ENCODE measurements at regions not wholly inside any gene's neighbourhood (a gene's known extent, or its start where the extent isn't known, plus 50 kb on each side); places are given as distances from the start of the nearest gene placed in this dataset.

DNA sequence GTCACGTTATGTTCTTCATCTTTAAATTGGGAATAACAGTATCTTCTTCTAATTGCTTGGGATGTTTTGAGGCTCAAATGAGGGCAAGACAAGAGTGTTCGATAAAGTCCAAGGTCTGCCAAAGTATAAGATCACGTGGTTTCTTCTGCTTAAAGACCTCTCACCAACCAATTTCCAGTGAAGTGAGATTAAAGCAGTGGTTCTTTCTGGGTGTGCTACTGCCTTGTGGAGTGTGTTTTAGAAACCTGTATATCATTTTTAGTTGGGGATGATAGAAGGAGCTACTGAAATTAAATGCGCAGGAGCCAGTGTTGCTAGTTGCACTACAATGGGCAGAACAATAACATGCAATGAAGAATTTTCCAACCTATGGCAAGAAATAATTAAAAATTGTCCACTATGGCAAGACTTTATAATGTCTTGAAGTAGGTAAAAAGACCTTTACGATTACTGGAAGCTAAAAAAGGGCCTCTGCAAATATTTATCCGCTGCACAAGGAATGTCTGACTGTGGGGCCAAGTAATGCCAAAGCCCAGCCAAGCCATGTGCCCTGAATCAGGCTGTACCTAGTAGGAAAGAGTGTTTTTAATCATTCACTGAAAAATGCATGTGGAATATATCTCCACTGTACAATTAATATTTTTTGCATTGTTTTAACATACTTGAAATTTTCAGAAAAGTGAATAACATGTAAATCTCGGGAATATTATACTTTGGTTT is 244.5 kb upstream of the REG3G start:
- Histone ChIP-seq H3K36me3 (ENCODE audit: control insufficient read depth in 1 of 2, insufficient read depth in 2 of 2, low read length in 2 of 2) (no peaks in the 10 kb centered on the region), H4K8ac (ENCODE audit: low read depth, low read length) (no peak overlapping the region), H3K79me2 (ENCODE audit: control insufficient read depth, insufficient read depth, low read length, poor library complexity) (no peaks in the 10 kb centered on the region), H3K14ac (ENCODE audit: low read length) (no peak overlapping the region), H4K12ac (ENCODE audit: low read depth, low read length) (no peak overlapping the region), H3K4me3 (ENCODE audit: low read depth, low read length) (no peak overlapping the region), H3K27me3 (ENCODE audit: insufficient read depth, low read length) (no peaks in the 10 kb centered on the region), H2BK12ac (ENCODE audit: low read length) (no peak overlapping the region), H3K4ac (ENCODE audit: low read depth, low read length) (no peak overlapping the region), H3K27ac (ENCODE audit: low read depth, low read length) (no peak overlapping the region), H4K91ac (ENCODE audit: low read depth, low read length) (no peak overlapping the region), H3K4me2 (ENCODE audit: low read length) (no peak overlapping the region), H3K18ac (ENCODE audit: low read length) (no peak overlapping the region), H2BK120ac (ENCODE audit: insufficient read depth, low read length, poor library complexity) (no peak overlapping the region), H3K79me1 (ENCODE audit: low read length) (no peaks in the 10 kb centered on the region), H3K23ac (ENCODE audit: low read length) (no peak overlapping the region), H2BK5ac (ENCODE audit: low read depth, low read length, poor library complexity) (no peak overlapping the region), H2AFZ (ENCODE audit: insufficient read depth, low read length, poor library complexity) (no peak overlapping the region), H3K9me3 (ENCODE audit: insufficient read depth, low read depth, low read length) (no peaks in the 10 kb centered on the region), H3K4me1 (ENCODE audit: control insufficient read depth in 1 of 2, insufficient read depth in 2 of 2, low read length in 2 of 2) (no peaks in the 10 kb centered on the region), H2AK5ac (ENCODE audit: low read length) (no peak overlapping the region), H3K9ac (ENCODE audit: low read length) (no peak overlapping the region)
- no CpG with 5 or more reads among the region's 7 CpGs for WGBS (ENCODE audit: extremely low coverage, insufficient coverage, insufficient read length)
- no peak for DNase-seq

DNA sequence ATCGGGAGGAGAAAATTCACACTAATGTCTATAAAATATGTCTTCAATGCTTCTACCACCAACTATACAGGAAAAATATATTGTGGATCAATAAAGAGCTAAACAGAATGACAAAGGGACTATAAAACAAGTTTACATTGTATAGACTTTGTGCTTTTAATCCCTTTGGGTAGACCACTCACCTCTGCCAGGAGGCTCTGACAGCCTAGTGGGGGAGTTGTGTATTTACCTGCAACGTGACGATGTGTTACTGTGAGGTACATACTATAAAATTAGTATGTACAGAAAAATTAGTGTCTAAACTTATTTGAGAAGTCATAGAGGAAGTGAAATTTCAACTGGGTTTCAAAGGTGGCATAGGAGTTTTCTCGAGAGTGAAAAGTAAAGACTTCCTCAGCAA is 243.3 kb upstream of the REG3G start:
- Histone ChIP-seq H3K4me2 (ENCODE audit: low read length) (no peak overlapping the region), H3K79me1 (ENCODE audit: low read length) (no peaks in the 10 kb centered on the region), H4K8ac (ENCODE audit: low read depth, low read length) (no peak overlapping the region), H3K79me2 (ENCODE audit: control insufficient read depth, insufficient read depth, low read length, poor library complexity) (no peaks in the 10 kb centered on the region), H2BK5ac (ENCODE audit: low read depth, low read length, poor library complexity) (no peak overlapping the region), H3K23ac (ENCODE audit: low read length) (no peak overlapping the region), H3K4me1 (ENCODE audit: control insufficient read depth in 1 of 2, insufficient read depth in 2 of 2, low read length in 2 of 2) (no peaks in the 10 kb centered on the region), H3K36me3 (ENCODE audit: control insufficient read depth in 1 of 2, insufficient read depth in 2 of 2, low read length in 2 of 2) (no peaks in the 10 kb centered on the region), H2AK5ac (ENCODE audit: low read length) (no peak overlapping the region), H4K91ac (ENCODE audit: low read depth, low read length) (no peak overlapping the region), H3K4ac (ENCODE audit: low read depth, low read length) (no peak overlapping the region), H3K9ac (ENCODE audit: low read length) (no peak overlapping the region), H2BK120ac (ENCODE audit: insufficient read depth, low read length, poor library complexity) (no peak overlapping the region), H2BK12ac (ENCODE audit: low read length) (no peak overlapping the region), H3K14ac (ENCODE audit: low read length) (no peak overlapping the region), H3K4me3 (ENCODE audit: low read depth, low read length) (no peak overlapping the region), H2AFZ (ENCODE audit: insufficient read depth, low read length, poor library complexity) (no peak overlapping the region), H3K27ac (ENCODE audit: low read depth, low read length) (no peak overlapping the region), H3K9me3 (ENCODE audit: insufficient read depth, low read depth, low read length) (no peaks in the 10 kb centered on the region), H3K18ac (ENCODE audit: low read length) (no peak overlapping the region), H4K12ac (ENCODE audit: low read depth, low read length) (no peak overlapping the region), H3K27me3 (ENCODE audit: insufficient read depth, low read length) (no peaks in the 10 kb centered on the region)
- WGBS (ENCODE audit: extremely low coverage, insufficient coverage, insufficient read length), result no CpG with 5 or more reads among the region's 4 CpGs
- no peak for DNase-seq

DNA sequence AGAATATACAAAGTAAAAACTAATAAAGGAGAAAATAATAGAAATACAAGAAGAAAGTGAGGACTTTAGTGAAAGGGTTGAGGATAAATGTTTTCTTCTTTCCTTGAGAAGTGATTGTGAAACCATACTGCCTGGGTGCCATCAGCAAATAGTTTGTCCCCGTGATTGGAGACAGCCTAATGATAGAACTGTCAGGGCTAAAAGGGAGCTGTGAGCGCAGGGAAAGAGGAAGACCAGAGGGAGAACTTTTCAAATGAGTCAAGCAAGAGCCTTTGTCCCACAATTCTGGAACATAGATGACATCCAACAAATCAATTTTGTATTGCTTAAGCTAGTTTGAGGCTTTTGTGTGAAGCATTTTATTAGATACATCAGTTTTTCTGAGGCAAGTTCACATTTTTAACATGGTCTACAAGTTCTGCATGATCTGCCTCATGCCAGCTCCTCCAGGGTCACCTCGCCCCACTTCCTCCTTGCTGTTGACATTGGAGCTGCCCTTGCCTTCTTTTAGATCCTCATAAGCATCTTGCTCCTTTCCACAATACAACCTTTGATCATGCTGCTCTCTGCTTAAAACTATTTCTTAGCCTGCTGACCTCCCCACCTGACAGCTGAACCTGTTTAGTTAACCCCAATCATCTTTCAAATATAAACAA is 213.4 kb upstream of the REG3G start:
- Histone ChIP-seq H3K4me2 (ENCODE audit: low read length) (no peak overlapping the region), H4K91ac (ENCODE audit: low read depth, low read length) (no peak overlapping the region), H3K79me1 (ENCODE audit: low read length) (peaks cover 2% of the 10 kb centered on the region), H3K4ac (ENCODE audit: low read depth, low read length) (no peak overlapping the region), H3K9me3 (ENCODE audit: insufficient read depth, low read depth, low read length) (no peaks in the 10 kb centered on the region), H3K14ac (ENCODE audit: low read length) (no peak overlapping the region), H3K9ac (ENCODE audit: low read length) (no peak overlapping the region), H4K8ac (ENCODE audit: low read depth, low read length) (no peak overlapping the region), H3K23ac (ENCODE audit: low read length) (no peak overlapping the region), H3K4me1 (ENCODE audit: control insufficient read depth in 1 of 2, insufficient read depth in 2 of 2, low read length in 2 of 2) (no peaks in the 10 kb centered on the region), H3K27ac (ENCODE audit: low read depth, low read length) (no peak overlapping the region), H2AK5ac (ENCODE audit: low read length) (no peak overlapping the region), H3K36me3 (ENCODE audit: control insufficient read depth in 1 of 2, insufficient read depth in 2 of 2, low read length in 2 of 2) (no peaks in the 10 kb centered on the region), H2BK12ac (ENCODE audit: low read length) (no peak overlapping the region), H3K18ac (ENCODE audit: low read length) (no peak overlapping the region), H4K12ac (ENCODE audit: low read depth, low read length) (no peak overlapping the region), H3K4me3 (ENCODE audit: low read depth, low read length) (no peak overlapping the region), H3K27me3 (ENCODE audit: insufficient read depth, low read length) (no peaks in the 10 kb centered on the region), H2AFZ (ENCODE audit: insufficient read depth, low read length, poor library complexity) (no peak overlapping the region), H2BK120ac (ENCODE audit: insufficient read depth, low read length, poor library complexity) (no peak overlapping the region), H2BK5ac (ENCODE audit: low read depth, low read length, poor library complexity) (no peak overlapping the region), H3K79me2 (ENCODE audit: control insufficient read depth, insufficient read depth, low read length, poor library complexity) (no peaks in the 10 kb centered on the region)
- no peak for DNase-seq
- no CpG with 5 or more reads among the region's 3 CpGs for WGBS (ENCODE audit: extremely low coverage, insufficient coverage, insufficient read length)

GRCh38 chr2:78814331-78814986 is 211.0 kb upstream of the REG3G start:
- Histone ChIP-seq H3K18ac (ENCODE audit: low read length) (no peak overlapping the region), H4K8ac (ENCODE audit: low read depth, low read length) (peak overlapping the region; percentile 19), H3K27me3 (ENCODE audit: insufficient read depth, low read length) (no peaks in the 10 kb centered on the region), H3K4me3 (ENCODE audit: low read depth, low read length) (no peak overlapping the region), H4K91ac (ENCODE audit: low read depth, low read length) (no peak overlapping the region), H3K79me1 (ENCODE audit: low read length) (peaks cover 2% of the 10 kb centered on the region), H2BK5ac (ENCODE audit: low read depth, low read length, poor library complexity) (no peak overlapping the region), H3K9me3 (ENCODE audit: insufficient read depth, low read depth, low read length) (no peaks in the 10 kb centered on the region), H2AK5ac (ENCODE audit: low read length) (no peak overlapping the region), H2AFZ (ENCODE audit: insufficient read depth, low read length, poor library complexity) (no peak overlapping the region), H3K23ac (ENCODE audit: low read length) (no peak overlapping the region), H2BK12ac (ENCODE audit: low read length) (no peak overlapping the region), H3K4me2 (ENCODE audit: low read length) (no peak overlapping the region), H3K9ac (ENCODE audit: low read length) (no peak overlapping the region), H3K14ac (ENCODE audit: low read length) (no peak overlapping the region), H2BK120ac (ENCODE audit: insufficient read depth, low read length, poor library complexity) (no peak overlapping the region), H3K4ac (ENCODE audit: low read depth, low read length) (no peak overlapping the region), H3K79me2 (ENCODE audit: control insufficient read depth, insufficient read depth, low read length, poor library complexity) (no peaks in the 10 kb centered on the region), H3K27ac (ENCODE audit: low read depth, low read length) (no peak overlapping the region), H3K4me1 (ENCODE audit: control insufficient read depth in 1 of 2, insufficient read depth in 2 of 2, low read length in 2 of 2) (no peaks in the 10 kb centered on the region), H4K12ac (ENCODE audit: low read depth, low read length) (no peak overlapping the region), H3K36me3 (ENCODE audit: control insufficient read depth in 1 of 2, insufficient read depth in 2 of 2, low read length in 2 of 2) (no peaks in the 10 kb centered on the region)
- peak; percentile 68 to 91 for DNase-seq
- WGBS (ENCODE audit: extremely low coverage, insufficient coverage, insufficient read length), result no CpG with 5 or more reads among the region's 12 CpGs

Data from trophoblast cell (in vitro differentiated cells and primary cell).